Loucy (cell line): ENCODE measurements at regions not wholly inside any gene's neighbourhood (a gene's known extent, or its start where the extent isn't known, plus 50 kb on each side); places are given as distances from the start of the nearest gene placed in this dataset.

Experiments
- H2AFZ ChIP-seq: fragments of 200-600 bp; sonication (generic); 2 replicates; pipeline ENCODE4 v1.6.0; 2016; ENCODE audit warnings: antibody characterized with exemption, mild to moderate bottlenecking, low read length, moderate library complexity
- H3F3A ChIP-seq: fragments of 200-600 bp; 2 replicates; pipeline ENCODE4 v1.6.0; 2016; ENCODE audit warnings: antibody characterized with exemption, low read depth, mild to moderate bottlenecking
- H3K27me3 ChIP-seq: fragments of 200-600 bp; sonication (generic); 2 replicates; pipeline ENCODE4 v1.6.1; 2014; ENCODE audit warnings: low read length, mild to moderate bottlenecking; ENCODE audit not compliant: insufficient read depth, poor library complexity, severe bottlenecking
- H3K36me3 ChIP-seq: fragments of 200-600 bp; sonication (generic); 2 replicates; pipeline ENCODE4 v1.6.1; 2016; ENCODE audit warnings: low read length; ENCODE audit not compliant: insufficient read depth
- H3K4me1 ChIP-seq: fragments of 200-600 bp; sonication (generic); 2 replicates; pipeline ENCODE4 v1.5.1; 2014; ENCODE audit warnings: low read length, mild to moderate bottlenecking; ENCODE audit not compliant: insufficient read depth, poor library complexity, severe bottlenecking
- H3K4me2 ChIP-seq: fragments of 200-600 bp; sonication (generic); 2 replicates; pipeline ENCODE4 v1.6.0; 2014; ENCODE audit warnings: antibody characterized with exemption, low read length, low read depth, mild to moderate bottlenecking; ENCODE audit not compliant: poor library complexity, severe bottlenecking
- H3K4me3 ChIP-seq: fragments of 200-600 bp; sonication (generic); 2 replicates; pipeline ENCODE4 v1.5.1; 2014; ENCODE audit warnings: low read length, mild to moderate bottlenecking, mixed read lengths; ENCODE audit not compliant: poor library complexity, severe bottlenecking
- H3K79me2 ChIP-seq: fragments of 200-600 bp; sonication (generic); 2 replicates; pipeline ENCODE4 v1.6.1; 2014; ENCODE audit warnings: low read length; ENCODE audit not compliant: insufficient read depth
- H3K9ac ChIP-seq: fragments of 200-600 bp; sonication (generic); 2 replicates; pipeline ENCODE4 v1.6.0; 2014; ENCODE audit warnings: mild to moderate bottlenecking, low read depth, low read length, moderate library complexity; ENCODE audit not compliant: poor library complexity, severe bottlenecking
- H3K9me2 ChIP-seq: fragments of 200-600 bp; sonication (generic); replicated peaks from 2 replicates; pipeline ENCODE4 v1.6.1; 2016; ENCODE audit warnings: low read depth, low read length, mixed read lengths
- H3K9me3 ChIP-seq: fragments of 200-600 bp; sonication (generic); 2 replicates; pipeline ENCODE4 v1.6.1; 2014; ENCODE audit warnings: mild to moderate bottlenecking, antibody characterized with exemption, low read length, low read depth; ENCODE audit not compliant: insufficient read depth
- H4K20me1 ChIP-seq: fragments of 200-600 bp; sonication (generic); 2 replicates; pipeline ENCODE4 v1.6.0; 2014; ENCODE audit warnings: antibody characterized with exemption, low read length, mild to moderate bottlenecking; ENCODE audit not compliant: insufficient read depth, poor library complexity, severe bottlenecking
- CTCF ChIP-seq: fragments of 200-600 bp; sonication (generic); conservative IDR thresholded peaks from 2 replicates; pipeline ENCODE4 v1.5.1; 2014; ENCODE audit warnings: mild to moderate bottlenecking, antibody characterized with exemption, low read length
- EZH2phosphoT487 ChIP-seq: fragments of 200-600 bp; IDR thresholded peaks from 2 replicates; pipeline ENCODE4 v1.6.1; 2018; ENCODE audit warnings: antibody characterized with exemption, mild to moderate bottlenecking, moderate library complexity, borderline replicate concordance

GRCh38 chr3:80051602-80051962, 283.8 kb upstream of the ROBO1 start:
- Histone ChIP-seq H3K4me3 (no peak overlapping the region), H3F3A (no peaks in the 10 kb centered on the region), H3K4me1 (no peaks in the 10 kb centered on the region), H3K9ac (no peak overlapping the region), H3K79me2 (no peaks in the 10 kb centered on the region), H3K9me2 (no peaks in the 10 kb centered on the region), H3K4me2 (no peak overlapping the region), H4K20me1 (no peaks in the 10 kb centered on the region), H2AFZ (no peak overlapping the region), H3K36me3 (no peaks in the 10 kb centered on the region), H3K27me3 (no peaks in the 10 kb centered on the region), H3K9me3 (no peaks in the 10 kb centered on the region)
- TF ChIP-seq CTCF (no peak), EZH2phosphoT487 (no peak)

- Histone ChIP-seq H3K27me3 (no peaks in the 10 kb centered on the region), H3K9me3 (no peaks in the 10 kb centered on the region), H3F3A (no peaks in the 10 kb centered on the region), H3K79me2 (no peaks in the 10 kb centered on the region), H3K36me3 (no peaks in the 10 kb centered on the region), H4K20me1 (no peaks in the 10 kb centered on the region), H3K4me3 (no peak overlapping the region), H3K9me2 (no peaks in the 10 kb centered on the region), H3K4me1 (no peaks in the 10 kb centered on the region), H2AFZ (no peak overlapping the region), H3K4me2 (no peak overlapping the region), H3K9ac (no peak overlapping the region)
- TF ChIP-seq EZH2phosphoT487 = no peak
- no peak for TF ChIP-seq CTCF
Observed at GRCh38 chr3:80050826-80051601, 283.2 kb upstream of the ROBO1 start.

DNA sequence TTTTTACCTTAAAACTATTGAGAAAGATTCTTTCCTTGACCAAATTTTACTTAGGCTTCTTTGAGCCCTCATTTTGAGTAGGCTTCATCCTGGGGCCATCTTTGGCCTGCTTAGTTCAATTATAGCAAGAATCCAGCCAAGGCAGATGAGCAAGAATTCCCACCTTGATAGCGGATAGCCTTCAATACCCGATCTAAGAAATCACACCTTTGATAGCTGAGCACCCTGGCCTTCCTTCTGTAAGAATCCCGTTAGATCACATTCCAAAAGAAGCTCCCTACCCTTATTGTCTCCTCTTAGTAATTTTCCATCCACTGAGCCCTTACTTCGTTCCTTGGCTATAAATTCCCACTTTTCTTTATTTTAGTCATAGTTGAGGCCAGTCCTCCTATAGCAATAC, 275.4 kb upstream of the ROBO1 start:
- H3K27me3 ChIP-seq = no peaks in the 10 kb centered on the region
- H3K4me3 ChIP-seq = no peak overlapping the region
- TF ChIP-seq EZH2phosphoT487 (no peak), CTCF (no peak)
- H3K4me1 ChIP-seq = no peaks in the 10 kb centered on the region
- H3K9me3 ChIP-seq = no peaks in the 10 kb centered on the region
- H3K79me2 ChIP-seq = no peaks in the 10 kb centered on the region
- H3K36me3 ChIP-seq = no peaks in the 10 kb centered on the region
- H3K4me2 ChIP-seq = no peak overlapping the region
- H4K20me1 ChIP-seq = no peaks in the 10 kb centered on the region
- H3K9me2 ChIP-seq = no peaks in the 10 kb centered on the region
- no peak overlapping the region for H3K9ac ChIP-seq
- H2AFZ ChIP-seq = no peak overlapping the region
- H3F3A ChIP-seq = no peaks in the 10 kb centered on the region
